K562 (cell line): ENCODE measurements at regions not wholly inside any gene's neighbourhood (a gene's known extent, or its start where the extent isn't known, plus 50 kb on each side); places are given as distances from the start of the nearest gene placed in this dataset.
"Not testable (repeated sequence)": the region's sequence is repeated elsewhere in the genome, so short reads cannot be mapped to it uniquely, and the experiment has no call there.

Experiments used
- ATAC-seq: fragments of 200-7000 bp; cut with Tn5 transposase; 3 replicates; pipeline ENCODE4 v1.9.1; 2020; ENCODE audit warnings: moderate library complexity
- BruUV-seq: library from RNA; stranded (reverse); fragments of 400-500 nt; replicated peaks from 2 replicates; lab custom pipeline; 2021; lab: Mats Ljungman, UMichigan
- CTCF ChIA-PET: fragments of 300-600 bp; formaldehyde crosslinking; extraction: SDS; loops from one replicate; lab custom pipeline; 2021; ENCODE audit warnings: low intra/inter-chr PET ratio; lab: Yijun Ruan, JAX
- POLR2A ChIA-PET: fragments of 300-600, 350-650 bp; sonication (Branson Sonifier 250); formaldehyde crosslinking; extraction: SDS; loops from one replicate; lab custom pipeline; 2021; ENCODE audit warnings: antibody characterized with exemption, inconsistent platforms; lab: Yijun Ruan, JAX
- DNase-seq, 4 experiments: peaks; one replicate each; pipeline versions ENCODE4 v3.0.0 to v3.0.0-alpha.2; 2011 to 2018; ENCODE audit warnings: low spot score in 3 of 4, mixed read lengths in 3 of 4; ENCODE audit errors: extremely low read depth in 1 of 4
- FAIRE-seq: peaks from 2 replicates; lab custom pipeline; 2011; peaks lifted over from hg19 to GRCh38; lab: Jason Lieb, UNC
- H2AFZ ChIP-seq: 2 replicates; pipeline ENCODE4 v1.6.0; 2011; ENCODE audit warnings: low read depth, low read length, control low read depth, inconsistent platforms
- H3K27ac ChIP-seq: fragments of 200-600 bp; 3 replicates; pipeline ENCODE4 v1.8.0; 2011; ENCODE audit warnings: low read depth, mild to moderate bottlenecking, control low read depth, inconsistent platforms, low read length, moderate library complexity, mixed read lengths; ENCODE audit errors: extremely low read depth
- H3K27me3 ChIP-seq, 2 experiments: fragments of 300-600 bp in 1 of 2; 2 replicates in 1 of 2; 3 replicates in 1 of 2; pipeline versions ENCODE4 v1.6.0 to v1.8.0; 2011; ENCODE audit warnings: inconsistent platforms in 2 of 2, low read length in 2 of 2, mild to moderate bottlenecking in 1 of 2, mixed read lengths in 1 of 2, moderate library complexity in 1 of 2; ENCODE audit not compliant: control insufficient read depth in 2 of 2, insufficient read depth in 2 of 2
- H3K36me3 ChIP-seq: fragments of 300-600 bp; 3 replicates; pipeline ENCODE4 v1.8.0; 2011; ENCODE audit warnings: mild to moderate bottlenecking, low read length, inconsistent platforms; ENCODE audit not compliant: control insufficient read depth, insufficient read depth
- H3K4me1 ChIP-seq, 2 experiments: fragments of 200-600 bp in 1 of 2; replicated peaks in 1 of 2; 2 replicates in 1 of 2; 3 replicates in 1 of 2; pipeline versions ENCODE4 v1.5.1 to v1.8.0; 2011; ENCODE audit warnings: inconsistent platforms in 2 of 2, low read length in 2 of 2, mild to moderate bottlenecking in 1 of 2, mixed read lengths in 1 of 2, moderate library complexity in 1 of 2; ENCODE audit not compliant: control insufficient read depth in 2 of 2, insufficient read depth in 2 of 2
- H3K4me2 ChIP-seq: 2 replicates; pipeline ENCODE4 v1.6.1; 2011; ENCODE audit warnings: low read length, control low read depth, inconsistent platforms, mixed read lengths; ENCODE audit not compliant: insufficient read depth
- H3K4me3 ChIP-seq: fragments of 200-600 bp; sonication (generic), shearing (Covaris generic); 2 replicates; pipeline ENCODE4 v1.5.1; 2016; ENCODE audit warnings: control low read depth, inconsistent platforms
- H3K79me2 ChIP-seq: fragments of 200-600 bp; 3 replicates; pipeline ENCODE4 v1.8.0; 2011; ENCODE audit warnings: low read length, inconsistent platforms; ENCODE audit not compliant: control insufficient read depth, insufficient read depth
- H3K9ac ChIP-seq, 2 experiments: 2 replicates each; pipeline versions ENCODE4 v1.6.0 to v1.6.1; 2011; ENCODE audit warnings: low read depth in 2 of 2, low read length in 2 of 2, control low read depth in 1 of 2, inconsistent platforms in 1 of 2, mild to moderate bottlenecking in 1 of 2, mixed read lengths in 1 of 2; ENCODE audit not compliant: insufficient read depth in 1 of 2
- H3K9me1 ChIP-seq: one replicate; pipeline ENCODE4 v1.6.0; 2011; ENCODE audit warnings: inconsistent platforms, mild to moderate bottlenecking, low read length, moderate library complexity; ENCODE audit not compliant: control insufficient read depth, insufficient read depth
- H3K9me3 ChIP-seq: replicated peaks from 2 replicates; pipeline ENCODE4 v1.5.1; 2011; ENCODE audit warnings: low read depth, low read length, inconsistent platforms; ENCODE audit not compliant: control insufficient read depth, insufficient read depth
- H4K20me1 ChIP-seq: replicated peaks from 2 replicates; pipeline ENCODE4 v1.6.1; 2011; ENCODE audit warnings: low read length, inconsistent platforms, mixed read lengths; ENCODE audit not compliant: control insufficient read depth, insufficient read depth
- ARID1B ChIP-seq: fragments of 450-650 bp; IDR thresholded peaks from 2 replicates; pipeline ENCODE4 v1.6.1; 2016; ENCODE audit warnings: antibody characterized with exemption, mild to moderate bottlenecking, inconsistent platforms
- CBFA2T2 ChIP-seq: fragments of 450-650 bp; conservative IDR thresholded peaks from 2 replicates; pipeline ENCODE4 v1.6.1; 2017; ENCODE audit warnings: mild to moderate bottlenecking
- CBFA2T3 ChIP-seq: fragments of 450-650 bp; IDR thresholded peaks from 2 replicates; pipeline ENCODE4 v1.6.1; 2017
- EGR1 ChIP-seq: fragments of 450-650 bp; conservative IDR thresholded peaks from 2 replicates; pipeline ENCODE4 v1.6.1; 2017; ENCODE audit warnings: mild to moderate bottlenecking
- GATA2 ChIP-seq: sonication (generic); formaldehyde crosslinking; IDR thresholded peaks from 2 replicates; pipeline ENCODE4 v1.4.0; 2020; ENCODE audit warnings: mild to moderate bottlenecking, missing genetic modification reagents
- HMBOX1 ChIP-seq: sonication (generic); IDR thresholded peaks from 2 replicates; pipeline ENCODE4 v1.6.1; 2016
- NFIC ChIP-seq: fragments of 450-650 bp; IDR thresholded peaks from 2 replicates; pipeline ENCODE4 v1.6.1; 2017; ENCODE audit warnings: mild to moderate bottlenecking, inconsistent platforms
- TCF3 ChIP-seq: sonication (generic); formaldehyde crosslinking; IDR thresholded peaks from 2 replicates; pipeline ENCODE4 v1.4.0; 2020; ENCODE audit warnings: mild to moderate bottlenecking, missing genetic modification reagents
- WGBS: fragments of 100-300 bp; shearing (Covaris generic); methylation state at CpG from one replicate; pipeline ENCODE4 v1.1.6; 2016; ENCODE audit warnings: low coverage, mixed read lengths; ENCODE audit not compliant: insufficient coverage; ENCODE audit errors: missing lambda C conversion rate; 5-methylcytosine and 5-hydroxymethylcytosine counted together
- in situ Hi-C: fragments of 300-500 bp; cut with MboI; formaldehyde crosslinking; loops from 4 replicates; pipeline ENCODE4 v1.15.0; 2018; ENCODE audit warnings: inconsistent platforms, mixed read lengths
- intact Hi-C: fragments of 100-400 bp; cut with micrococcal nuclease; formaldehyde crosslinking; loops from 2 replicates; pipeline ENCODE4 v1.14.2; 2022

- DNase-seq: peak in 1 of 4 experiments; percentile 67
- CTCF ChIA-PET, BruUV-seq, ATAC-seq, H3K9me1 ChIP-seq, POLR2A ChIA-PET, H3K36me3 ChIP-seq, H3K27ac ChIP-seq, in situ Hi-C loops, H3K4me3 ChIP-seq, H4K20me1 ChIP-seq, H3K9me3 ChIP-seq, H3K79me2 ChIP-seq, H3K4me2 ChIP-seq, H3K4me1 ChIP-seq, intact Hi-C loops, H3K9ac ChIP-seq, H2AFZ ChIP-seq: not testable (repeated sequence)
- H3K27me3 ChIP-seq: peaks cover 0 to 19% of the 10 kb centered on the region in 2 experiments; a peak in 2 of 5 replicates
- 0% methylated on average over 7 of the region's 7 CpGs for WGBS
- TF ChIP-seq CBFA2T3 (peak; percentile 69), HMBOX1 (0 out of 2 replicates have a peak, but pooled peaks have one; percentile 24), TCF3 (CRISPR knock-in tag) (peak; percentile 57), NFIC (peak; percentile 18; the same call in 1 of the 2 replicates), EGR1 (peak; percentile 80), ARID1B (peak; percentile 29; the same call in 1 of the 2 replicates), GATA2 (CRISPR knock-in tag) (0 out of 2 replicates have a peak, but pooled peaks have one; percentile 20), CBFA2T2 (peak; percentile 55)
- FAIRE-seq: peak; percentile 63
These were observed 153.2 kb downstream of the UNC93B1 start for GRCh38 chr11:67850747-67851146.

GRCh38 chr11:67849766-67850165 lies 154.1 kb downstream of the UNC93B1 start:
- H3K9ac ChIP-seq, CTCF ChIA-PET, FAIRE-seq, H4K20me1 ChIP-seq, H3K4me3 ChIP-seq, H3K4me1 ChIP-seq, DNase-seq, H3K9me3 ChIP-seq, H3K27ac ChIP-seq, ATAC-seq, H3K4me2 ChIP-seq, BruUV-seq, H3K36me3 ChIP-seq, H3K9me1 ChIP-seq, H2AFZ ChIP-seq, POLR2A ChIA-PET, intact Hi-C loops, H3K79me2 ChIP-seq: not testable (repeated sequence)
- in situ Hi-C loops: loop anchor here (10.0 kb wide), 1 partner anchor 85 kb away; no protein-coding TSS in a partner anchor
- H3K27me3 ChIP-seq: peaks cover 0 to 19% of the 10 kb centered on the region in 2 experiments; a peak in 2 of 5 replicates
- WGBS: 0% methylated on average over 3 of the region's 7 CpGs
